PC-3 (cell line): ENCODE measurements at regions not wholly inside any gene's neighbourhood (a gene's known extent, or its start where the extent isn't known, plus 50 kb on each side); places are given as distances from the start of the nearest gene placed in this dataset.

Source experiments
- CTCF ChIP-seq: fragments of 300-600 bp; sonication (generic); conservative IDR thresholded peaks from 2 replicates; pipeline ENCODE4 v1.5.1; 2017; ENCODE audit warnings: antibody characterized with exemption, low read depth, mild to moderate bottlenecking, low read length
- EZH2 ChIP-seq: fragments of 300-600 bp; sonication (generic); IDR thresholded peaks from one replicate; pipeline ENCODE4 v1.6.1; 2017; ENCODE audit warnings: antibody characterized with exemption, mild to moderate bottlenecking, low read length; ENCODE audit not compliant: unreplicated experiment

DNA sequence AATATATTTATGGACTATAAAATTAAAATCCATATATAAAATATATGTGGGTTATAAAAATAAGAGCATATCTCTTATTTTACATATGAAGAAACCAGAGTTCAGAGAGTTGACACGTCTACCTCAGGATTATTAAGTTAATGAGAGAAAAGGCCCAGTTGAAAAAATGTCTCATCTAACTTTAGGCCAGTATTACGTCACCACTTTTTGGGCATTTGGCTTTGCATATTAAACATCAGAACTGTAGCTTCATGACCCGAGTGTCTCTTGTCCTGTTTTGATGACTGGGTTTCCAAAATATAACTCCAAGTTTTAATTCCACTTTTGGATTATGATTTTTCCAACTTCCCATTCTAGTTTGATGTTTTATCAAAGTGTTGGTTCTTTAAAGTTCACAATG, 1026.1 kb downstream of the SLC6A15 start:
- TF ChIP-seq CTCF (no peak), EZH2 (no peak)
